HEK293T (cell line): ENCODE measurements at regions not wholly inside any gene's neighbourhood (a gene's known extent, or its start where the extent isn't known, plus 50 kb on each side); places are given as distances from the start of the nearest gene placed in this dataset.
"Not testable (repeated sequence)": the region's sequence is repeated elsewhere in the genome, so short reads cannot be mapped to it uniquely, and the experiment has no call there.

ENCODE experiments used
- CTCF ChIA-PET: fragments of 350-600 bp; formaldehyde crosslinking; extraction: SDS; loops from one replicate; lab custom pipeline; 2021; ENCODE audit warnings: antibody characterized with exemption, inconsistent platforms; lab: Yijun Ruan, JAX
- POLR2A ChIA-PET: fragments of 350-600 bp; formaldehyde crosslinking; extraction: SDS; loops from one replicate; lab custom pipeline; 2020; ENCODE audit warnings: antibody characterized with exemption, inconsistent platforms; lab: Yijun Ruan, JAX
- DNase-seq: peaks from one replicate; pipeline ENCODE4 v3.0.0; 2012; ENCODE audit warnings: mixed read lengths; ENCODE audit errors: extremely low spot score
- ARNT ChIP-seq: fragments of 450-650 bp; IDR thresholded peaks from 2 replicates; pipeline ENCODE4 v1.6.1; 2017; ENCODE audit warnings: mild to moderate bottlenecking
- BHLHE40 ChIP-seq: fragments of 450-650 bp; IDR thresholded peaks from 2 replicates; pipeline ENCODE4 v1.6.1; 2016; ENCODE audit warnings: mild to moderate bottlenecking, moderate library complexity, borderline replicate concordance
- CTBP1 ChIP-seq: fragments of 450-650 bp; IDR thresholded peaks from 2 replicates; pipeline ENCODE4 v1.6.1; 2016; ENCODE audit warnings: borderline replicate concordance
- ELF4 ChIP-seq: fragments of 450-650 bp; IDR thresholded peaks from 2 replicates; pipeline ENCODE4 v1.6.1; 2017; ENCODE audit warnings: antibody characterized with exemption
- FOXA1 ChIP-seq: fragments of 450-650 bp; IDR thresholded peaks from 2 replicates; pipeline ENCODE4 v1.6.1; 2016; ENCODE audit warnings: mild to moderate bottlenecking
- FOXK2 ChIP-seq: fragments of 450-650 bp; IDR thresholded peaks from 2 replicates; pipeline ENCODE4 v1.6.1; 2016; ENCODE audit warnings: mild to moderate bottlenecking
- FOXM1 ChIP-seq: fragments of 450-650 bp; IDR thresholded peaks from 2 replicates; pipeline ENCODE4 v1.6.1; 2017; ENCODE audit warnings: mild to moderate bottlenecking, borderline replicate concordance
- HDGF ChIP-seq: fragments of 450-650 bp; IDR thresholded peaks from 2 replicates; pipeline ENCODE4 v1.6.1; 2017; ENCODE audit warnings: antibody characterized with exemption, borderline replicate concordance
- L3MBTL2 ChIP-seq: fragments of 450-650 bp; conservative IDR thresholded peaks from 2 replicates; pipeline ENCODE4 v1.6.1; 2016; ENCODE audit warnings: mild to moderate bottlenecking
- LEF1 ChIP-seq: fragments of 450-650 bp; IDR thresholded peaks from 2 replicates; pipeline ENCODE4 v1.6.1; 2017; ENCODE audit warnings: mild to moderate bottlenecking, borderline replicate concordance
- NFRKB ChIP-seq: fragments of 450-650 bp; IDR thresholded peaks from 2 replicates; pipeline ENCODE4 v1.6.1; 2016; ENCODE audit warnings: mild to moderate bottlenecking, moderate library complexity
- SP1 ChIP-seq: fragments of 450-650 bp; IDR thresholded peaks from 2 replicates; pipeline ENCODE4 v1.6.1; 2017
- SUZ12 ChIP-seq: fragments of 450-650 bp; IDR thresholded peaks from 2 replicates; pipeline ENCODE4 v1.6.1; 2016; ENCODE audit warnings: mild to moderate bottlenecking
- TARDBP ChIP-seq: fragments of 450-650 bp; IDR thresholded peaks from 2 replicates; pipeline ENCODE4 v1.6.1; 2016
- ZNF384 ChIP-seq: fragments of 450-650 bp; IDR thresholded peaks from 2 replicates; pipeline ENCODE4 v1.6.1; 2016
- TF ChIP-seq, protein P1 (sequence below): fragments of 450-650 bp; IDR thresholded peaks from 2 replicates; pipeline ENCODE4 v1.6.1; 2016

GRCh38 chr11:64428693-64429092, 69.7 kb downstream of the RPS6KA4 start:
- DNase-seq, result no peak
- POLR2A ChIA-PET, result no interaction called here
- CTCF ChIA-PET, result interaction anchor here (0.7 kb wide), 1 partner anchor 42 kb away, joined by 3 read pairs; no protein-coding TSS in a partner anchor
- TF ChIP-seq HDGF, result no peak

DNA sequence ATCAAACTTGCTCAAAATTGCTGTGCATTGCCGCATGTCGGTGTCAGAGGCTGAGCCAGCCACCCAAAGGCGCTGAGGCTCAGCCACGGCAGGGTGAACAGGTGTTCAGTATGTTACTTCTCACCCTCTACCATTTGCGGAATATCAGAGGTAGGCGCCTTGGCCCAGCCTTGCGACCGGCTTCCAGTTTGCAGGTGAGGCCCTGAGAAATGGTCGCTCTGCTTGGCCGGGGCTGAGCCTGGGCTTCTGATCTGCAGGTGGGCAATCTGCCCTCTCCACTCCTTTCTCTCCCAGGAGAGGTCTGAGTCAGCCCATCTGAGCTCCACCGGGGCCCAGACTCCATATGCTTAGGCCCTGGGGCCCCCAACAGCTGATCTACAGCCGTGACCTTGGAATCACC, 71.0 kb downstream of the RPS6KA4 start:
- DNase-seq, result no peak
- ChIA-PET CTCF (interaction anchor here (1.8 kb wide), 1 partner anchor 19 kb away, joined by 6 read pairs; no protein-coding TSS in a partner anchor), POLR2A (no interaction called here)
- TF ChIP-seq TARDBP (no peak), ELF4 (no peak), SUZ12 (no peak), FOXK2 (no peak), HDGF (no peak), ARNT (no peak), LEF1 (no peak), FOXM1 (no peak), ZNF384 (no peak)

GRCh38 chr11:64430645-64431044, 71.7 kb downstream of the RPS6KA4 start:
- POLR2A ChIA-PET, result no interaction called here
- CTCF ChIA-PET, result interaction anchor here (1.8 kb wide), 1 partner anchor 18 kb away, joined by 6 read pairs; no protein-coding TSS in a partner anchor

DNA sequence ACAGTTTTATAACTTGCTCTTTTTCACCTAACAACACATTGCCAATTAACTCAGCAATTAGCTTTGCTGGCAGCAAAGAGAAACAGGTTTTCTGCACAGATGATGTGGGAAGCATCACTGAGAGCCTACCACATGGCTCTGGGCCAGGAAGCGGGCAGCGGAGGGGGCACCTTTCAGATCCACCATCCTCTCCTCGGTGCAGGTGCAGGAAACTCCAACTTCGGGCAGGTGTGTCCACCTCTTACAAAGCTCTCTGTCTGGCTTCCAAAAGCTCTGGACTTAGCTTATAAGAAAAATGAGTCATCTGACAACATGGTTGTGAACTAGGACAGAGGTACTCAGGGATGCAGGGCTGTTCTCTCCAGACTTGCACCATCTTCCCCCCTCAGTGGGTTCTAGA, 77.0 kb downstream of the RPS6KA4 start:
- POLR2A ChIA-PET, result interaction anchor here (1.4 kb wide), 1 partner anchor 13 kb away, joined by 4 read pairs; no protein-coding TSS in a partner anchor
- no peak for TF ChIP-seq LEF1
- no peak for TF ChIP-seq ELF4
- no peak for TF ChIP-seq TARDBP
- DNase-seq, result no peak
- CTCF ChIA-PET, result interaction anchor here (1.6 kb wide), 1 partner anchor 13 kb away, joined by 5 read pairs; no protein-coding TSS in a partner anchor

More at GRCh38 chr11:64430645-64431044, 71.7 kb downstream of the RPS6KA4 start:
- no peak for DNase-seq
- TF ChIP-seq FOXA1, result no peak

GRCh38 chr11:64437426-64437825, 78.5 kb downstream of the RPS6KA4 start:
- TF ChIP-seq CTBP1, result no peak
- TF ChIP-seq L3MBTL2, result no peak
- no peak for TF ChIP-seq FOXM1
- no peak for TF ChIP-seq LEF1
- TF ChIP-seq ZNF384, result no peak
- TF ChIP-seq FOXK2, result no peak
- no peak for TF ChIP-seq BHLHE40
- ChIA-PET CTCF (interaction anchor here (0.6 to 1.0 kb wide), 4 partner anchors 10 to 213 kb away, joined by 3 to 5 read pairs (median 3); no protein-coding TSS in a partner anchor), POLR2A (no interaction called here)
- DNase-seq, result no peak

- no peak for TF ChIP-seq NFRKB
- TF ChIP-seq CTBP1, result no peak
- POLR2A ChIA-PET, result interaction anchor here (0.7 kb wide), 1 partner anchor 10 kb away, joined by 3 read pairs; no protein-coding TSS in a partner anchor
- CTCF ChIA-PET, result interaction anchor here (0.6 to 1.6 kb wide), 2 partner anchors 10 to 249 kb away, joined by 3 to 8 read pairs; no protein-coding TSS in a partner anchor
- DNase-seq, result no peak
Measured at GRCh38 chr11:64438986-64439771, 80.2 kb downstream of the RPS6KA4 start.

DNA sequence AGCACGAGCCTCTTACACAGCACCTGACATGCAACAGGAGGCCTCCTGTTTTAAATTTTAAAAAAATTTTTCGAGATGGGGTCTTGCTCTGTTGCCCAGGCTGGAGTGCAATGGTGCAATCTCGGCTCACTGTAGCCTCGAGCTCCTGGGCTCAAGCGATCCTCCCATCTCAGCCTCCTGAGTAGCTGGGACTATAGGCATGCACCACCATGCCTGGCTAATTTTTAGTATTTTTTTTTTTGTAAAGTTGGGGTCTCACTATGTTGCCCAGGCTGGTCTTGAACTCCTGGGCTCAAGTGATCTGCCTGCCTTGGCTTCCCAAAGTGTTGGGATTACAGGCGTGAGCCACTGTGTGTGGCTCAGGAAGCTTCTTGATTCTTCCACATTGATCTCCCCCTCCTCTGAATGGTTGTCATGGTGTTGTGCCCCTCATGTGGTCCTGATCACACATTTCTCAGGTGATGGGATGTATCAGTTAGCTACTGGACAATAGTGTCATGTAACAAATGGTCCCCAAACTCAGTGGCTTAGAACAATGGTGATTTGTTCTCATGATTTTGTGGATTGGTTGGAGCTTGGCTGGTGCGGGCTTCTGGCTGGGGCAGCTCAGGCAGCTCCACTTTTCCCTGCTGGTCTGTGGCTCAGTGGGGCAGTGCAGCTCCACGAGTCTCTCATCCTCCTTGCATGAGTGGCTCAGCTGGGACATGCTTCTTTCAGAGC, 81.0 kb downstream of the RPS6KA4 start:
- not testable (repeated sequence) for DNase-seq
- CTCF ChIA-PET, result interaction anchor here (1.6 kb wide), 1 partner anchor 9 kb away, joined by 8 read pairs; no protein-coding TSS in a partner anchor
- POLR2A ChIA-PET, result interaction anchor here (0.7 kb wide), 1 partner anchor 9 kb away, joined by 3 read pairs; no protein-coding TSS in a partner anchor

- no peak for DNase-seq
- ChIA-PET POLR2A (no interaction called here), CTCF (no interaction called here)
- TF ChIP-seq, protein P1, sequence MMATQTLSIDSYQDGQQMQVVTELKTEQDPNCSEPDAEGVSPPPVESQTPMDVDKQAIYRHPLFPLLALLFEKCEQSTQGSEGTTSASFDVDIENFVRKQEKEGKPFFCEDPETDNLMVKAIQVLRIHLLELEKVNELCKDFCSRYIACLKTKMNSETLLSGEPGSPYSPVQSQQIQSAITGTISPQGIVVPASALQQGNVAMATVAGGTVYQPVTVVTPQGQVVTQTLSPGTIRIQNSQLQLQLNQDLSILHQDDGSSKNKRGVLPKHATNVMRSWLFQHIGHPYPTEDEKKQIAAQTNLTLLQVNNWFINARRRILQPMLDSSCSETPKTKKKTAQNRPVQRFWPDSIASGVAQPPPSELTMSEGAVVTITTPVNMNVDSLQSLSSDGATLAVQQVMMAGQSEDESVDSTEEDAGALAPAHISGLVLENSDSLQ, result no peak
- TF ChIP-seq FOXA1, result no peak
- TF ChIP-seq SP1, result no peak
- TF ChIP-seq SUZ12, result no peak
- no peak for TF ChIP-seq HDGF
- no peak for TF ChIP-seq FOXM1
- TF ChIP-seq ZNF384, result no peak
- no peak for TF ChIP-seq FOXK2
- no peak for TF ChIP-seq CTBP1
- no peak for TF ChIP-seq TARDBP
- TF ChIP-seq ELF4, result no peak
- TF ChIP-seq LEF1, result no peak
- TF ChIP-seq BHLHE40, result no peak
- TF ChIP-seq L3MBTL2, result no peak
- no peak for TF ChIP-seq NFRKB
Measured at GRCh38 chr11:64441127-64441526, 82.2 kb downstream of the RPS6KA4 start.
